Fibroblast of skin of left biceps (primary cell): ENCODE measurements at regions not wholly inside any gene's neighbourhood (a gene's known extent, or its start where the extent isn't known, plus 50 kb on each side); places are given as distances from the start of the nearest gene placed in this dataset.
A peak's percentile ranks its signal among the peaks of the same experiment; 100 is the strongest.

Source experiments
- DNase-seq, 2 experiments: peaks; one replicate each; pipeline ENCODE4 v3.0.0-alpha.2; 2013; ENCODE audit warnings: low read depth in 2 of 2

DNA sequence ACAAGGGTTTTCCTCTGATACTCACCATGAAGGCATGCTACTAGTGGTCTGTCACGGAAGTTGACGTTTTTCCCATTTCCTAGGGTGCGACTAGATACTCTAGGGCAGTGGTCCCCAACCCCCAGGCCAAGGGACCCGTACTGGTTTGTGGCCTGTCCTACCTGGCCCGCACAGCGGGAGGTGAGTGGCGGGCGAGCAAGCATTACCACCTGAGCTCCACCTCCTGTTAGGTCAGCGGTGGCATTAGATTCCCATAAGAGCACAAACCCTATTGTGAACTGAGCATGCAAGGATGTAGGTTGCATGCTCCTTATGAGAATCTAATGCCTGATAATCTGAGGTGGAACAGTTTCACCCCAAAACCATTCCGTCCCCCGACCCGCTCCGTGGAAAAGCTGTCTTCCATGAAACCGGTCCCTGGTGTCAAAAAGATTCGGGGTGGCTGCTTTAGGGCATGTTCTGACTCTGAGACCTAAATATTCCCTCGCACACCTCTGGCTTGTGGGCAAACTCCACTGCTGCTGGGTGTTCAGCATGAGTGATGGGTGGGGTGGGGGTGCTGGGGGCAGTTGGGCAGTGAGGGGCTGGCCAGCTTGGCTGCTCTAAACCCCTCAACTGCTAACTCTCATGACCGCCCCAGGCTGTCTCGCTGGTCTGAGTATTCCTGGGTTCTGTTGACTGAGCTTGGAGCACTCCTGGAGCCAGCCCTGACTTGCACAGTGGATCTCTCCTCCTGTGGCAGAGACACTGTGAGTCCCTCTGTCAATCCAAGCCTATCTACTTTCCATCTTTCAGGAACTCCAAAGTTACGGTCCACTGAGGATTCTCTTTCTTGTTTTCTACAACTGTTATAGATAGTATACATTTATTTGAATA lies 78.3 kb upstream of the NEK6 start:
- no peak for DNase-seq

DNA sequence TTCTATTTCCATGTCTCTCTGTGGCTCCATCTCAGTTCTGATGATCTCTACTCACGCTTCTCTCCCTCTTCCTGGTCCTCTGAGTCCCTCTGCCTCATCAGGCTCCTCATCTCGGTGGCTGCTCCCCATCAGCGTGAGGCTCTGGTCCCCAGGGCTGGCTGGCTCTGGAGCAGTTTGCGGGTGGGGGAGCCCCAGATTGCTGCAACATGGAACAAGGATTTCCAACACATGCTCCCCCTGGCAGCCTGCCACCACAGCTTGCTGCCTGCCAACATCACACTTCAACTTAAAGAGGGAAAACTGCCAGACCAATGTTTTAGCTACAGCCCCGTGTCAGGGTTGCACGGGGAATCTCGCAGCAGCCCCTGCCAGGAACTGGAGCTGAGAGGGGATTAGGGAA lies 77.2 kb upstream of the NEK6 start:
- DNase-seq, result peak; percentile 36 to 50

DNA sequence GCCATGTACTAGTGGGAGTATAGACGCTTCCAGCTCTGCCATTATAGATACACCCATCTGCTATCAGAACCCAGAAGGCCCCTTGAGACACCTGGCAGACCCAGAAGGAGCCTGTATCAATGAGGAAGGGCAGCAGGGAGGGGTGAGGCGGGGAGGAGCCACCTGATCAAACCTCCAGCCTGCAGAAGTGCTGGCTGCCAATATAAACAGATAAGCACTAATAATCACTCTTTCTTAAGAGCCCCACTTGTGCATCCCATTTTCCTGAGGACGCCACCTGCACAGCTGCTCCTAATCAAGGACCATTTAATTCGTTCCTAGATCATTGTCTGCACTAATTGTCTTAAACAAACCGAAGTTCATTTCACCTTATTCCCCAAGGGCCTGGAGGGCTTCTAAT lies 75.0 kb upstream of the NEK6 start:
- DNase-seq, result no peak

DNA sequence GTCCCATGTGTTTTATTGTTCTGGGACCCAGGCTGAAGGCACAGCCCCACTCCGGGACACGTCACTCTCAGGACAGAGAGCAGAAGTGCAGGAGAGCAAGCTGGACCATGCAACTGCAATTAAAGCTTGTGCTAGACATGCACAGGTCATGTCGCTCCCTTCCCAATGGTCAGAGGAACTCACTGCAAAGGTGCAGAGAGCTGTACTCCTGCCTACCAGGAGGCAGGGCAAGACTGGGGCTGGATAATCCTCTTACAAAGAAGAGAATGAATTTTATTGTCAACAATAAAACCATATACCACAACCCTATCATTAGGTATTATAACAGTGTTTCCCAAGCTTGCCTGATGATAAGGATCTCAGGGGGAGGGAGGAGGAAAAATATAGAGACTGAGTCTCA lies 74.0 kb upstream of the NEK6 start:
- no peak for DNase-seq

DNA sequence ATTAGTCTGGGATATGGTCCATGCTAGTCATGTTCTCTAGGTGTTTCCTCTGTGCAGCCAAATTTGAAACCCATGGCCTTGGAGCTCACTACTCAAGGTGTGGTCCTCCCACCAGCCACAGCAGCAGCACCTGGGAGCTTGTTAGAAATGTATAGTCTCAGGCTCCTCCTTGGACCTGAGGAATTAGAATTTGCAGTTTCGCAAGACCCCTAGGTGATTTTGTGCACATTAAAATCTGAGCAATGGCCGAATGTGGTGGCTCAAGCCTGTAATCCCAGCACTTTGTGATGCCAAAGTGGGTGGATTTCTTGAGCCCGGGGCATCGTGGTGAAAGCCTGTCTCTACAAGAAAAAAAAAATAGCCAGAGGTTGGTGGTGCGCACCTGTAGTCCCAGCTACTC lies 72.3 kb upstream of the NEK6 start:
- DNase-seq, result no peak

DNA sequence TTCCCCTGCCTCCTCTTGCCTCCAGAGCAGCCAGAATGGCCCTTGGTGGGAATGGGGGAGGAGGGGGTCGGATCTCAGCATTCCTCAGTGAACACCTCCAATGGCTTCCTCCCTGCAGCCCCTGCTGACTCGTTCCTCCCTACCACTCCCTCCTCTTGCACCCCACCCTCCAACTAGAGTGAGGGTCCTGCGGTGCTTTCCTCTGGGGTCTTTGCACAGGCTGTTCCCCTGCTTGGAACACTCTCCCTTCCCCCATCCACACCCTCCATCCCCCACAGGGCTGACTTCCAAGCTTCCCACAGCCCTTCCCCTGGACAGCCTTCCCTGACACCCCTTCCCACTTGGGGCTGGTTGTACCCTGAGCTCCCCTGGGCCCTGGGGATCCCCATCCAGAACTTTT lies 70.4 kb upstream of the NEK6 start:
- no peak for DNase-seq

DNA sequence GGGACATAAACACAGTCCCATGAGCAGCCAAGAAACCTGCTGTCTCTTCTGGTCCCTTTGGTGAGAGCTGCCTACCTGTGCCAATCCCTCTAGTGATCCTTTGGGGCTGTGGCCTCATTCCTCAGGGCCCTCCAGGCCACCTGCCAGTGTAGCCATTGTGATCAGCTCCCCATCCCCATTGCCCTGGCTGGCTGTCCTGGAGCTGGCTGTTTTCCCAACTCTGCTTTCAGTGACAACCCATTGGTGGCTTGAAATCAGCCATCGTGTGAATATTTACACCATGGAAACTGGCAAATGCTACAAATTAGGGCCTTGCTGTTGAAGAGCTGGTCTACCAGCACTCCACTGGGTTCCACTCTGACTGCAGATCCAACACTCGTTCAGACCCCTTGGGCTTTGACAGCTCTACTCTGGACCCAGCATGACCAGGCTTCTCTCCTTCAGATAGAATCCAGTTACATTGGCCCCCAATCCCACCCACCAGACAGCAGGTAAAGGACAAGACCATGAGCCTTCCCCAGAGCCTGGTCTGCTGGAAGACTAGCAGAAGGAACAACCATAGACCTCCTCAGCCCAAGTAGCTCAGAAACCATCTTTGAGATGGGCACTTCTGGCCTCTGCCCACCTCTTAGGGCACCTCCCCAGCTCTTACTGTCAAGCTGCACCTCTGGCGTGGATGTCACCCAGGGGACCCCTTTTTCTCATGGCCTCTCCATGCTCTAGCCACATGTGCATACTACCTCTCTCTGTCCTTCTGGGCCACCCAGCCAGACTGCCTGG lies 69.2 kb upstream of the NEK6 start:
- no peak for DNase-seq

DNA sequence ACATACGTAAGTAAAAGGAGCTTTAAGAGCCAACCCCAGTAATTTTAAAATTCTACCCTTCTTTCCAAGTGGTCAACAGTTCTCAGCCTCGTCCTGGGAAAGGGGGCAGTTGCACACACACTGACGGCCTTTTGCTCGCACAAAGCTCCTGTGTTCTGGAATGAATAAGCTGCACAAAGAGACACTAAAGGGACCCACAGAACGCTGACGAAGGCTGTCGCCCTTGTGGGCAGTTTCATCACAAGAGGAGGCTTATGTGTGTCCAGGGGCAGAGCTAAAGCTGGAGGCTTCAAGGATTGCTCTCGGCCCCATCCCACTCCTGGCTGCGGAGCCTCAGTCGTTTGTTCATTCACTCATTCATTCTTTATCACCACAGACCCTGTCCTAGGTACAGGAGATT lies 67.0 kb upstream of the NEK6 start:
- no peak for DNase-seq

DNA sequence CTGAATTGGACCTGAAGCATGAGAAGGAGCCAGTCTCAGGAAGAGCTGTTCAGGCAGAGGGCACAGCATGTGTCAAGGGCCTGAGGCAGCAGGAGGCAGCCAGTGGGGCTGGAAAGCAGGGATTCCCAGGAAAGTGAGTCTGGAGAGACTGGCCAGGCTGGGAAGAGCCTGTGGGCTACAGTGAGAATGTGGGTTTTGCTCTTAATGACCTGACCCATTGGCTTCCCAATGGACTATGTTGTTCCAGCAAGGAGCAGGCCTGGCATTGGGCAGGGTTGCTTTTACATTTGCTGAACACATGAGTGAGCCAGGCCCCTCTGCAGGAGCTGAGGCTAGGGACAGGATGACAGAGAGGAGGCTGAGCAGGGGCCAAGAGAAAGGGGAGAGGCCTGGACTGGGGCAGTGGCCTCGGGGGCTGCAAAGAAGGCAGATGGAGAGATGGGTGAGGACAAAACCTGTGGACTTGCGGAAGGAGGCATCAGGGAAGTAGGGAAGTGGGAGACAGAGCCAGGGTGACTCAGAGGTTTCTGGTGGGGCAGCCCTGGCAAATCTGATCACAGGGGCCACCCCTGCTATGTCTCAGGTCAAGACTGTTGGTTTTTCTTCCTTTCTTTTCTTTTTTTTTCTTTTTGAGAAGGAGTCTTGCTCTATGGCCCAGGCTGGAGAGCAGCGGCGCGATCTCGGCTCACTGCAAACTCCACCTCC lies 65.9 kb upstream of the NEK6 start:
- DNase-seq, result no peak

DNA sequence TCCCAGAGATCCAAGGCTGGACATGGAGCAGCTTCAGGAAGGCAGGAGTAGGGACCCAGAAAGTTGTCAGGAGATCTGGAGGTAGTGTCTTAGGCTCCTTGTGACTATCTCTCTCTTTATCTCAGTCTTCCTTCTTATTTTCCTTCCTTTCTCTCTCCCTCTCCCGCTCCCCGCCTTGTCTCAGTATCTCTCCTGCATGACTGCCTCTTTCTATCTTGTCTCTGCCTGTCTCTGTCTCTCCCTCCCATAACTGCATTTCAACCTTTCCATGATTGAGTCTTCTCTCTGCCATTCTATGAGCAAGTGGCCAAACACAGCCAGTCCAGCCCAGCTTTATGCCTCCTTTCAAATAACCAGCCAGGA lies 61.0 kb upstream of the NEK6 start:
- DNase-seq, result no peak

DNA sequence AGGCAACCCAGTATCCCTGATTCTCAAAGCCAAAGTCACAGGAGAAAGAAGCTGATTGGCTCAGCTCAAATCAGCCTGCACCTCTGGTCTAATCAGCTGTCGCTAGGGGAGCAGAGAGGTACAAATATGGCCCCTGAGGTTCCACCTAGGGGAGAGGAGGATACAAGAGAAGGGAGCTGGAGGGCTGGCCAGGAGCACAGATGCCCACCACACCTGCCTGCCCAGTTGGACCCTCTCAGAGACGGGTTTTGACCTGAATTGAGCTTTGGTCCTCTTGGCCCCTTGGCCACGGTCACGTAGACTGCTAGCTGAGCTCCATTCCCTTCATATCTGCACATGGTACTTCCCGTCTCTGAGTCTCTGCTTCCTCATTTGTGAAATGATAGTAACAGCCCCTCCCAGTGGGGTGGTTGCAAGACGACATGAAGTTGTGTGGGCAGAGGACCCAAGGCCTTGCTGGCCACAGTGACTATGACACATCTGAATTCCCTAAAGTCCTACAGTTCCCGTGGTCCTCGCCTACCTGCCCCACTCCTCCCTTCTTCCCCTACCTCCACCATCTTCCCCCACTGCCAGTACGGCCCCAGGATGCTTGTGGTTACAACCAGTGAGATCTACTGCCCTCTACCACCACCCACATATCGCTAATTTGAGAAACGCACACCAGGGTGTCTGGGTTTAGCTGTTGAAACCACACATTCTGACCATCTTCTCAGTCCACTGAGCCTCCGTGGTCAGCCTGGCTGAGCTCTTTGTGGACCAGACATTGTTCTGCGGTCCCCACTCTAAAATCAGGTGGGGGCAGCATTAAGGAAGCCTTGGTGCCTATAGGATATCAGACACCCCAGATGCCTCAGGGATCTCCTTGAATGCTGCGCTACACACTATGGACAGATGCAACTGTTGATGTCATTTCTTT lies 60.3 kb upstream of the NEK6 start:
- no peak for DNase-seq

DNA sequence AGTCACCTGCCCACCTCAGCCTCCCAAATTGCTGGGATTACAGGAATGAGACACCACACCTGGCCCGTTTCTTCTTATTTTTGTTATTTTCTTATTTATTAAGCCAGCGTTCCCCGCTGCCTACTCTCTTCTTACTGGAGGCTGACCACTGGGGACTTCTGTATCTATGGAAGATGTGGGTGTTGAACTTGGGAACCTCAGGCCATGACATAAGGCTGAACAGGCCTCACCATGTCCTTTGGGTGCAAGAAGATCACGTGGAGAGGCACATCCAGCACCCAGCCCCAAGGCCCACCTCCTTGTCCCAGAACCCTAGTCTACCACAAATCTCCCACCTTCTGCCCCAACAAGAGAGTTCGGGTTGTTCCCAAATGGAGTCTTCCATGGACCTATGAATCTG lies 59.4 kb upstream of the NEK6 start:
- no peak for DNase-seq

DNA sequence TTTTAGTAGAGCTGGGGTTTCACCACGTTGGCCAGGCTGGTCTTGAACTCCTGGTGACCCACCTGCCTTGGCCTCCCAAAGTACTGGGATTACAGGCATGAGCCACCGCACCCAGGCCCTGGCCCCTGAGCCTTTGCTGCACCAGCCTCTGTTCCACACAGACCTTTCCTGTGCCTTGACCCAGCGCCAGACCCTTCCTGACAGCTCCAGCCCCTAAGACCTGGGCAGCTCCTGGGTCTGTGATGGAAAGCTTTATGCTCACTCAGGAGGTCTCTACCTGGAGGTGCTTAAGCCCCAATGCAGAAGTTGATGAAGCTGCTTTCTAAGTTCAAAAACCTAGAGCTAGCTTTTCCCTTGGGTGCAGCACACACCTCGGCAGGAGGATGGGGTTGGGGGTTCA lies 58.8 kb upstream of the NEK6 start:
- no peak for DNase-seq

DNA sequence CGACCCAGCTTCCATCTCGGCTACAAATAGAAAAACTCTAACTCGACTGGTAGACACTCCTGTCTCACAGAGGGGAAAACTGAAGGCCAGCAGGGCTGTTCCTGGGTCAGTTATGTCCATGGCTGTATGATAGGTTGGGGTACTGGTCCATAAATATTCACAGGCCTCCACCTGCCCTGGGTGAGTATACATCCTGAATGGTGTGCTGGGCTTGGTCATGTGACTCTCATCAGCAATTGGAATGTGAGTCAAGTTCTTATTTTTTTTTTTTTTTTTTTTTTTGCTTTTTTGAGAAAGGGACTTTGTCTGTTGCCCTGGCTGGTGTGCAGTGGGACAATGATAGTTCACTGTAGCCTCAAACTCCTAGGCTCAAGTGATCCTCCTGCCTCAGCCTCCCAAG lies 58.3 kb upstream of the NEK6 start:
- DNase-seq, result no peak

DNA sequence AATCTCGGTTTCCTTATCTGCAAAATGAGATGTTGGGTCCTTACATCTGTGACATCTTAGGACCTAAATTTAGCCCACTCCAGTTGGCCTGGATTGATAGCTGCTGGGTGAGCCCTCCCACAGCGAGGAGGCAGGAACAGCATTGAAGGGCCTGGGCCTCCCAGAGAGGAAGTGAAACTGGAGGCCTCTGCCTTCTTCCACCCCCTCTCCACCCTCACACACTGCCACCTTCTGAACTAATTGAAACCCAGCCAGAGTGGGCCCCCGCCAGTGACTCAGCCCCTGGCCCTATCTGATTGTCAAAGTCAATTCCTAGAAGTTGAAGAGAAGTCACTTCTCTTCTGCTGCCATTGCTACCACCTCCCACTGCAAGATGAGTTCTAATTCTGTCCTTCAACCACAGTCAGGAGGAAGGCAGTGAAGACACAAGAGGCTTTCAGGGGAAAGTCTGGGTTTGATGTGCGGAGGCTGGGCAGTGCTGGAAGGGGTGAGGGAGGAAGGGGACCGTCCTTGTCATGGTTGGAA lies 55.2 kb upstream of the NEK6 start:
- no peak for DNase-seq

DNA sequence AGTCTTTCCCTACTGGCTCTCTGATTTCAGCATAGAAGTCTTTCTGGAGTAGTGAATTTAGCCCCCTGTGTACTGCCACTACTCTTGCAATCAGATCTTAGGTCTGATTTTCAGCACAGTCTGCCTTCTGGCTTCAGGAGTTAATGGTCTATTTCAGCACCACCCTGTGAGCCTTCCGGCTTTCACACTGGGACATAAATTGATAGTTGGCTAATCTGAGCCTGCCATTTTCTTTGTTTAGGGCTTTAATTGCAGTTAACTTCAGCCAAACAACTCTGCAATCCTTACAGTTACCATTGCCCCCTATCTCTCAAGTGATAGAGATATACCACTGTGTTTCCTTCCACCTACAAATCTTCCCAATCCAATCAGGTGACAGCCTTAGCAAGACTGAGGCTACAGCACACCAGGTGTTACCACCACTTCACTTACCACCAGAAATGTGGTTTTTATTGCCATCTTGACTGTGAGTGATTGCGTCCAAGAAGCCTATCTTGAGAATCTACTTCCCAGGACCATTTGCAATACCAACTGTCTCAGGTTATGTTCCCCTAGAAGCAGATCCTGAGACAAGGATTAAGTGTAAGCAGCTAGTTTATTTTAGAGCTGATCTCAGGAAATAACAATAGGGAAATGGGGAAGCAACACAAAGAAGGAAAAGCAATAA lies 51.9 kb upstream of the NEK6 start:
- DNase-seq, result no peak

DNA sequence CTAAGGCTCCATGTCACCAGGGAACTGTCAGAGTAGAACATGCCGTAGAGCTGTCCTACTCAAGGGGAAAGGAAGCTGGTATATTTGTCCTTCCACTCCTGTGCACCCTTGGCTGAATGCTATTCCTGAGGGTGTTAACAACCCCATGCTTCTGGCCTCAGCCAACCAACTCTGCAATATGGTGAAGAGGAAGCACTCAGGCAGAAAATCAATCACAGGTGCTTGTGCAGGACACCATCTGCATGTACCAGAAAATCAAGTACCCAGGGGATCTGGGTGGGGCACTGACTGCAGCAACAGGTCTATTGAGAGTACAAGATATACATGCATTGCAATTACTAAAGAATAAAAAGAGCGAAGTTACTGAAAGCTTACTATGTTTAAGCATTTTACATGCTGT lies 51.4 kb upstream of the NEK6 start:
- DNase-seq, result no peak
